HepG2 (cell line): ENCODE measurements at regions not wholly inside any gene's neighbourhood (a gene's known extent, or its start where the extent isn't known, plus 50 kb on each side); places are given as distances from the start of the nearest gene placed in this dataset.

ENCODE experiments used
- ATAC-seq: fragments of 200-7000 bp; cut with Tn5 transposase; 3 replicates; pipeline ENCODE4 v1.9.1; 2020; ENCODE audit warnings: mild to moderate bottlenecking, moderate library complexity
- BruUV-seq: library from RNA; stranded (reverse); fragments of 400-500 nt; replicated peaks from 2 replicates; lab custom pipeline; 2021; lab: Mats Ljungman, UMichigan
- CTCF ChIA-PET: fragments of 300-600 bp; formaldehyde crosslinking; extraction: SDS; loops from one replicate; lab custom pipeline; 2021; ENCODE audit warnings: low total read pairs, inconsistent platforms, low intra/inter-chr PET ratio; lab: Yijun Ruan, JAX
- POLR2A ChIA-PET: fragments of 350-600 bp; sonication (Branson Sonifier 250); formaldehyde crosslinking; loops from one replicate; lab custom pipeline; 2020; ENCODE audit warnings: antibody characterized with exemption, inconsistent platforms; lab: Yijun Ruan, JAX
- DNase-seq: peaks from one replicate; pipeline ENCODE4 v3.0.0-alpha.2; 2015; ENCODE audit warnings: low spot score
- FAIRE-seq: peaks from 3 replicates; lab custom pipeline; 2011; peaks lifted over from hg19 to GRCh38; lab: Jason Lieb, UNC
- H2AFZ ChIP-seq: one replicate; pipeline ENCODE4 v1.6.1; 2011; ENCODE audit warnings: low read length, inconsistent platforms
- H3K27ac ChIP-seq: fragments of 300-600 bp; 3 replicates; pipeline ENCODE4 v1.8.0; 2011; ENCODE audit warnings: mixed run types, mild to moderate bottlenecking, mixed read lengths, low read length, inconsistent platforms; ENCODE audit not compliant: insufficient read depth; ENCODE audit errors: extremely low read length
- H3K27me3 ChIP-seq, 2 experiments: fragments of 200-600 bp in 1 of 2; 2 replicates in 1 of 2; 3 replicates in 1 of 2; pipeline versions ENCODE4 v1.6.0 to v1.8.0; 2011; ENCODE audit warnings: low read length in 2 of 2, mild to moderate bottlenecking in 2 of 2, moderate library complexity in 2 of 2, inconsistent platforms in 1 of 2; ENCODE audit not compliant: insufficient read depth in 2 of 2, control insufficient read depth in 1 of 2
- H3K36me3 ChIP-seq, 2 experiments: fragments of 200-600 bp in 1 of 2; replicated peaks in 1 of 2; 2 replicates in 1 of 2; 3 replicates in 1 of 2; pipeline versions ENCODE4 v1.5.1 to v1.8.0; 2011; ENCODE audit warnings: low read length in 2 of 2, inconsistent platforms in 1 of 2; ENCODE audit not compliant: insufficient read depth in 2 of 2, control insufficient read depth in 1 of 2
- H3K4me1 ChIP-seq: 2 replicates; pipeline ENCODE4 v1.5.1; 2012; ENCODE audit warnings: low read length, inconsistent platforms; ENCODE audit not compliant: insufficient read depth
- H3K4me2 ChIP-seq: 2 replicates; pipeline ENCODE4 v1.6.0; 2011; ENCODE audit warnings: low read depth, low read length, inconsistent platforms
- H3K4me3 ChIP-seq, 3 experiments: fragments of 200-600 bp in 1 of 3; sonication (generic), shearing (Covaris generic) in 1 of 3; replicated peaks in 1 of 3; 2 replicates each; pipeline ENCODE4 v1.5.1; 2011 to 2016; ENCODE audit warnings: low read length in 3 of 3, inconsistent platforms in 2 of 3, low read depth in 2 of 3, mild to moderate bottlenecking in 2 of 3, control low read depth in 1 of 3, mixed read lengths in 1 of 3; ENCODE audit not compliant: insufficient read depth in 1 of 3
- H3K79me2 ChIP-seq: one replicate; pipeline ENCODE4 v1.6.1; 2011; ENCODE audit warnings: low read length, inconsistent platforms; ENCODE audit not compliant: insufficient read depth
- H3K9ac ChIP-seq: 2 replicates; pipeline ENCODE4 v1.6.0; 2011; ENCODE audit warnings: mild to moderate bottlenecking, low read depth, low read length, inconsistent platforms; ENCODE audit not compliant: insufficient read depth
- H3K9me3 ChIP-seq: 2 replicates; pipeline ENCODE4 v1.5.1; 2012; ENCODE audit warnings: mild to moderate bottlenecking, low read length
- H4K20me1 ChIP-seq: 2 replicates; pipeline ENCODE4 v1.6.0; 2011; ENCODE audit warnings: inconsistent platforms, mild to moderate bottlenecking, low read length, moderate library complexity; ENCODE audit not compliant: insufficient read depth
- CHD4 ChIP-seq: fragments of 200-600 bp; sonication (generic); IDR thresholded peaks from 2 replicates; pipeline ENCODE4 v1.7.0; 2017; ENCODE audit warnings: mild to moderate bottlenecking, low read length, borderline replicate concordance
- FUBP1 ChIP-seq: sonication (generic); formaldehyde crosslinking; IDR thresholded peaks from 2 replicates; pipeline ENCODE4 v1.5.1; 2020; ENCODE audit warnings: missing genetic modification reagents, mild to moderate bottlenecking, borderline replicate concordance
- HOXD1 ChIP-seq: sonication (generic); formaldehyde crosslinking; IDR thresholded peaks from 2 replicates; pipeline ENCODE4 v1.5.0; 2020; ENCODE audit warnings: missing genetic modification reagents
- KLF6 ChIP-seq: IDR thresholded peaks from 2 replicates; pipeline ENCODE4 v1.8.0; 2016; ENCODE audit warnings: missing biosample characterization, missing genetic modification reagents
- PHF8 ChIP-seq: sonication (generic); formaldehyde crosslinking; IDR thresholded peaks from 2 replicates; pipeline ENCODE4 v1.5.0; 2020; ENCODE audit warnings: missing genetic modification reagents
- POLR2G ChIP-seq: fragments of 200-400 bp; formaldehyde crosslinking; IDR thresholded peaks from 2 replicates; pipeline ENCODE4 v1.6.1; 2018; ENCODE audit warnings: mild to moderate bottlenecking, low read depth, low read length, moderate library complexity
- PPARG ChIP-seq: conservative IDR thresholded peaks from 2 replicates; pipeline ENCODE4 v1.6.1; 2016; ENCODE audit warnings: missing biosample characterization, missing genetic modification reagents
- RNF2 ChIP-seq: fragments of 450-650 bp; conservative IDR thresholded peaks from 2 replicates; pipeline ENCODE4 v1.6.1; 2016; ENCODE audit warnings: low read depth
- SAP130 ChIP-seq: IDR thresholded peaks from 2 replicates; pipeline ENCODE4 v1.6.1; 2016; ENCODE audit warnings: low read depth
- SRSF4 ChIP-seq: fragments of 200-400 bp; formaldehyde crosslinking; IDR thresholded peaks from one replicate; pipeline ENCODE4 v1.6.1; 2018; ENCODE audit warnings: mild to moderate bottlenecking, low read depth, low read length, moderate library complexity; ENCODE audit not compliant: poor library complexity, severe bottlenecking
- TFDP2 ChIP-seq: sonication (generic); formaldehyde crosslinking; IDR thresholded peaks from 2 replicates; pipeline ENCODE4 v1.4.0; 2020; ENCODE audit warnings: missing genetic modification reagents
- ZBTB44 ChIP-seq: sonication (generic); formaldehyde crosslinking; IDR thresholded peaks from 2 replicates; pipeline ENCODE4 v1.4.0; 2020; ENCODE audit warnings: missing genetic modification reagents
- ZBTB7A ChIP-seq: sonication (generic); formaldehyde crosslinking; IDR thresholded peaks from 2 replicates; pipeline ENCODE4 v1.8.0; 2022; ENCODE audit warnings: mild to moderate bottlenecking, missing genetic modification reagents
- ZFP37 ChIP-seq: sonication (generic); formaldehyde crosslinking; IDR thresholded peaks from 2 replicates; pipeline ENCODE4 v1.4.0; 2020; ENCODE audit warnings: missing genetic modification reagents, borderline replicate concordance
- ZNF136 ChIP-seq: sonication (generic); formaldehyde crosslinking; IDR thresholded peaks from 2 replicates; pipeline ENCODE4 v1.8.1; 2022; ENCODE audit warnings: low read depth, mild to moderate bottlenecking, moderate library complexity, missing genetic modification reagents
- ZNF326 ChIP-seq: sonication (generic); formaldehyde crosslinking; IDR thresholded peaks from 2 replicates; pipeline ENCODE4 v1.4.0; 2020; ENCODE audit warnings: missing genetic modification reagents, borderline replicate concordance
- ZNF329 ChIP-seq: sonication (generic); formaldehyde crosslinking; IDR thresholded peaks from 2 replicates; pipeline ENCODE4 v1.9.0; 2021; ENCODE audit warnings: low read depth, mild to moderate bottlenecking, missing genetic modification reagents
- ZNF513 ChIP-seq: sonication (generic); formaldehyde crosslinking; conservative IDR thresholded peaks from 2 replicates; pipeline ENCODE4 v1.5.0; 2020; ENCODE audit warnings: missing genetic modification reagents
- ZNF564 ChIP-seq: sonication (generic); formaldehyde crosslinking; IDR thresholded peaks from 2 replicates; pipeline ENCODE4 v1.8.1; 2023; ENCODE audit warnings: mild to moderate bottlenecking, missing genetic modification reagents
- ZNF878 ChIP-seq: sonication (generic); formaldehyde crosslinking; IDR thresholded peaks from 2 replicates; pipeline ENCODE4 v1.8.1; 2023; ENCODE audit warnings: mild to moderate bottlenecking, missing genetic modification reagents, moderate library complexity
- WGBS: methylation state at CpG from one replicate; pipeline ENCODE4 v1.1.6; 2017; ENCODE audit warnings: low lambda C conversion rate; 5-methylcytosine and 5-hydroxymethylcytosine counted together
- in situ Hi-C: cut with HindIII; loops from 2 replicates; pipeline ENCODE4 v1.10.0; 2017; ENCODE audit warnings: low pct_unique_long_range_greater_than_20kb; ENCODE audit not compliant: extremely low pct_ligation_motif_present
- intact Hi-C: fragments of 100-400 bp; cut with micrococcal nuclease; formaldehyde crosslinking; loops from one replicate; pipeline ENCODE4 v1.10.0; 2022; ENCODE audit not compliant: unreplicated experiment

GRCh38 chr1:38533772-38534472 lies 325.6 kb downstream of the RRAGC start:
- no peak overlapping the region for H3K4me3 ChIP-seq
- intact Hi-C loops: no loop called here
- WGBS: under 1% methylated on average over 5 of the region's 5 CpGs
- H3K27me3 ChIP-seq: no peaks in the 10 kb centered on the region
- H2AFZ ChIP-seq: no peak overlapping the region
- in situ Hi-C loops: no loop called here
- H3K36me3 ChIP-seq: no peaks in the 10 kb centered on the region
- H3K9ac ChIP-seq: no peak overlapping the region
- H4K20me1 ChIP-seq: no peaks in the 10 kb centered on the region
- CTCF ChIA-PET: no interaction called here
- no TSS peak for BruUV-seq
- H3K79me2 ChIP-seq: no peaks in the 10 kb centered on the region
- no peaks in the 10 kb centered on the region for H3K9me3 ChIP-seq
- TF ChIP-seq ZNF878: no peak
- TF ChIP-seq FUBP1: no peak
- TF ChIP-seq ZFP37 (CRISPR knock-in tag): no peak
- TF ChIP-seq PPARG: no peak
- TF ChIP-seq KLF6 (CRISPR knock-in tag): no peak
- no peak for TF ChIP-seq ZNF513 (CRISPR knock-in tag)
- no peak for TF ChIP-seq ZNF329 (CRISPR knock-in tag)
- TF ChIP-seq CHD4: no peak
- TF ChIP-seq HOXD1 (CRISPR knock-in tag): no peak
- no peak for TF ChIP-seq SRSF4
- TF ChIP-seq PHF8 (CRISPR knock-in tag): no peak
- no peak for TF ChIP-seq TFDP2 (CRISPR knock-in tag)
- no peak for TF ChIP-seq ZNF136 (CRISPR knock-in tag)
- TF ChIP-seq SAP130 (CRISPR knock-in tag): no peak
- no peak for TF ChIP-seq ZBTB7A
- no peak for TF ChIP-seq ZNF564 (CRISPR knock-in tag)
- TF ChIP-seq ZNF326 (CRISPR knock-in tag): no peak
- TF ChIP-seq ZBTB44 (CRISPR knock-in tag): no peak
- TF ChIP-seq RNF2: no peak
- TF ChIP-seq POLR2G: no peak
- H3K4me2 ChIP-seq: no peak overlapping the region
- no peak for ATAC-seq
- FAIRE-seq: no peak
- POLR2A ChIA-PET: no interaction called here
- no peaks in the 10 kb centered on the region for H3K4me1 ChIP-seq
- H3K27ac ChIP-seq: no peak overlapping the region
- no peak for DNase-seq
